K562 (cell line): ENCODE measurements at regions not wholly inside any gene's neighbourhood (a gene's known extent, or its start where the extent isn't known, plus 50 kb on each side); places are given as distances from the start of the nearest gene placed in this dataset.

ENCODE experiments used
- ATAC-seq: fragments of 200-7000 bp; cut with Tn5 transposase; 3 replicates; pipeline ENCODE4 v1.9.1; 2020; ENCODE audit warnings: moderate library complexity
- BruUV-seq: library from RNA; stranded (reverse); fragments of 400-500 nt; replicated peaks from 2 replicates; lab custom pipeline; 2021; lab: Mats Ljungman, UMichigan
- CTCF ChIA-PET: fragments of 300-600 bp; formaldehyde crosslinking; extraction: SDS; loops from one replicate; lab custom pipeline; 2021; ENCODE audit warnings: low intra/inter-chr PET ratio; lab: Yijun Ruan, JAX
- POLR2A ChIA-PET: fragments of 300-600, 350-650 bp; sonication (Branson Sonifier 250); formaldehyde crosslinking; extraction: SDS; loops from one replicate; lab custom pipeline; 2021; ENCODE audit warnings: antibody characterized with exemption, inconsistent platforms; lab: Yijun Ruan, JAX
- DNase-seq, 4 experiments: peaks; one replicate each; pipeline versions ENCODE4 v3.0.0 to v3.0.0-alpha.2; 2011 to 2018; ENCODE audit warnings: low spot score in 3 of 4, mixed read lengths in 3 of 4; ENCODE audit errors: extremely low read depth in 1 of 4
- FAIRE-seq: peaks from 2 replicates; lab custom pipeline; 2011; peaks lifted over from hg19 to GRCh38; lab: Jason Lieb, UNC
- H2AFZ ChIP-seq: 2 replicates; pipeline ENCODE4 v1.6.0; 2011; ENCODE audit warnings: low read depth, low read length, control low read depth, inconsistent platforms
- H3K27ac ChIP-seq: fragments of 200-600 bp; 3 replicates; pipeline ENCODE4 v1.8.0; 2011; ENCODE audit warnings: low read depth, mild to moderate bottlenecking, control low read depth, inconsistent platforms, low read length, moderate library complexity, mixed read lengths; ENCODE audit errors: extremely low read depth
- H3K27me3 ChIP-seq, 2 experiments: fragments of 300-600 bp in 1 of 2; 2 replicates in 1 of 2; 3 replicates in 1 of 2; pipeline versions ENCODE4 v1.6.0 to v1.8.0; 2011; ENCODE audit warnings: inconsistent platforms in 2 of 2, low read length in 2 of 2, mild to moderate bottlenecking in 1 of 2, mixed read lengths in 1 of 2, moderate library complexity in 1 of 2; ENCODE audit not compliant: control insufficient read depth in 2 of 2, insufficient read depth in 2 of 2
- H3K36me3 ChIP-seq: fragments of 300-600 bp; 3 replicates; pipeline ENCODE4 v1.8.0; 2011; ENCODE audit warnings: mild to moderate bottlenecking, low read length, inconsistent platforms; ENCODE audit not compliant: control insufficient read depth, insufficient read depth
- H3K4me1 ChIP-seq, 2 experiments: fragments of 200-600 bp in 1 of 2; replicated peaks in 1 of 2; 2 replicates in 1 of 2; 3 replicates in 1 of 2; pipeline versions ENCODE4 v1.5.1 to v1.8.0; 2011; ENCODE audit warnings: inconsistent platforms in 2 of 2, low read length in 2 of 2, mild to moderate bottlenecking in 1 of 2, mixed read lengths in 1 of 2, moderate library complexity in 1 of 2; ENCODE audit not compliant: control insufficient read depth in 2 of 2, insufficient read depth in 2 of 2
- H3K4me2 ChIP-seq: 2 replicates; pipeline ENCODE4 v1.6.1; 2011; ENCODE audit warnings: low read length, control low read depth, inconsistent platforms, mixed read lengths; ENCODE audit not compliant: insufficient read depth
- H3K4me3 ChIP-seq: fragments of 200-600 bp; sonication (generic), shearing (Covaris generic); 2 replicates; pipeline ENCODE4 v1.5.1; 2016; ENCODE audit warnings: control low read depth, inconsistent platforms
- H3K79me2 ChIP-seq: fragments of 200-600 bp; 3 replicates; pipeline ENCODE4 v1.8.0; 2011; ENCODE audit warnings: low read length, inconsistent platforms; ENCODE audit not compliant: control insufficient read depth, insufficient read depth
- H3K9ac ChIP-seq, 2 experiments: 2 replicates each; pipeline versions ENCODE4 v1.6.0 to v1.6.1; 2011; ENCODE audit warnings: low read depth in 2 of 2, low read length in 2 of 2, control low read depth in 1 of 2, inconsistent platforms in 1 of 2, mild to moderate bottlenecking in 1 of 2, mixed read lengths in 1 of 2; ENCODE audit not compliant: insufficient read depth in 1 of 2
- H3K9me1 ChIP-seq: one replicate; pipeline ENCODE4 v1.6.0; 2011; ENCODE audit warnings: inconsistent platforms, mild to moderate bottlenecking, low read length, moderate library complexity; ENCODE audit not compliant: control insufficient read depth, insufficient read depth
- H3K9me3 ChIP-seq: replicated peaks from 2 replicates; pipeline ENCODE4 v1.5.1; 2011; ENCODE audit warnings: low read depth, low read length, inconsistent platforms; ENCODE audit not compliant: control insufficient read depth, insufficient read depth
- H4K20me1 ChIP-seq: replicated peaks from 2 replicates; pipeline ENCODE4 v1.6.1; 2011; ENCODE audit warnings: low read length, inconsistent platforms, mixed read lengths; ENCODE audit not compliant: control insufficient read depth, insufficient read depth
- CBX2 ChIP-seq: fragments of 200-600 bp; sonication (generic); IDR thresholded peaks from one replicate; pipeline ENCODE4 v1.6.1; 2012; ENCODE audit warnings: mild to moderate bottlenecking, low read length, inconsistent platforms; ENCODE audit not compliant: insufficient read depth, poor library complexity, severe bottlenecking
- CREB3 ChIP-seq: fragments of 450-650 bp; conservative IDR thresholded peaks from 2 replicates; pipeline ENCODE4 v1.6.1; 2016; ENCODE audit warnings: missing genetic modification characterization, low read depth, mild to moderate bottlenecking, missing compliant biosample characterization, moderate library complexity
- JUNB ChIP-seq: fragments of 450-650 bp; formaldehyde crosslinking; conservative IDR thresholded peaks from 2 replicates; pipeline ENCODE4 v1.4.0; 2020; ENCODE audit warnings: mild to moderate bottlenecking
- KDM4B ChIP-seq, 2 experiments: fragments of 450-650 bp in 1 of 2; sonication (generic) in 1 of 2; IDR thresholded peaks; 2 replicates each; pipeline ENCODE4 v1.6.1; 2016 to 2017; ENCODE audit warnings: borderline replicate concordance in 2 of 2, antibody characterized with exemption in 1 of 2, low read depth in 1 of 2, mild to moderate bottlenecking in 1 of 2
- MTA2 ChIP-seq: fragments of 450-650 bp; IDR thresholded peaks from 2 replicates; pipeline ENCODE4 v1.6.1; 2016; ENCODE audit warnings: low read depth
- PCBP2 ChIP-seq: fragments of 200-400 bp; formaldehyde crosslinking; IDR thresholded peaks from 2 replicates; pipeline ENCODE4 v1.6.1; 2018; ENCODE audit warnings: low read length, low read depth, mild to moderate bottlenecking, moderate library complexity; ENCODE audit not compliant: poor library complexity, severe bottlenecking
- POLR2B ChIP-seq: fragments of 450-650 bp; IDR thresholded peaks from 2 replicates; pipeline ENCODE4 v1.6.1; 2018; ENCODE audit warnings: low read depth; ENCODE audit not compliant: partially characterized antibody
- PTBP1 ChIP-seq: fragments of 200-400 bp; formaldehyde crosslinking; IDR thresholded peaks from 2 replicates; pipeline ENCODE4 v1.6.1; 2017; ENCODE audit warnings: low read depth, low read length
- TRIM25 ChIP-seq: fragments of 450-650 bp; IDR thresholded peaks from 2 replicates; pipeline ENCODE4 v1.7.0; 2016; ENCODE audit warnings: borderline replicate concordance
- ZFX ChIP-seq: sonication (generic); formaldehyde crosslinking; IDR thresholded peaks from 2 replicates; pipeline ENCODE4 v1.8.0; 2022; ENCODE audit warnings: mild to moderate bottlenecking, missing genetic modification reagents, moderate library complexity
- WGBS: fragments of 100-300 bp; shearing (Covaris generic); methylation state at CpG from one replicate; pipeline ENCODE4 v1.1.6; 2016; ENCODE audit warnings: low coverage, mixed read lengths; ENCODE audit not compliant: insufficient coverage; ENCODE audit errors: missing lambda C conversion rate; 5-methylcytosine and 5-hydroxymethylcytosine counted together
- in situ Hi-C: fragments of 300-500 bp; cut with MboI; formaldehyde crosslinking; loops from 4 replicates; pipeline ENCODE4 v1.15.0; 2018; ENCODE audit warnings: inconsistent platforms, mixed read lengths
- intact Hi-C: fragments of 100-400 bp; cut with micrococcal nuclease; formaldehyde crosslinking; loops from 2 replicates; pipeline ENCODE4 v1.14.2; 2022
- TF ChIP-seq, protein P1 (sequence below): fragments of 250-450 bp; sonication (Bioruptor Pico); IDR thresholded peaks from 2 replicates; pipeline ENCODE4 v1.4.0; 2020; ENCODE audit warnings: borderline replicate concordance

GRCh38 chr18:40670668-40671375 is 1284.2 kb upstream of the PIK3C3 start:
- ATAC-seq (no peak), FAIRE-seq (no peak)
- no peak overlapping the region for H3K27ac ChIP-seq
- BruUV-seq: no TSS peak
- no peaks in the 10 kb centered on the region for H3K36me3 ChIP-seq
- H3K9me3 ChIP-seq: no peaks in the 10 kb centered on the region; the same call in 1 of the 2 replicates
- H2AFZ ChIP-seq: no peak overlapping the region
- no peaks in the 10 kb centered on the region for H3K27me3 ChIP-seq
- POLR2A ChIA-PET: interaction anchor here (0.7 kb wide), 1 partner anchor 920 kb away, joined by 3 read pairs; no protein-coding TSS in a partner anchor
- H3K9me1 ChIP-seq: no peaks in the 10 kb centered on the region
- no peak overlapping the region for H3K4me2 ChIP-seq
- H4K20me1 ChIP-seq: no peaks in the 10 kb centered on the region
- no peaks in the 10 kb centered on the region for H3K79me2 ChIP-seq
- TF ChIP-seq, protein P1, sequence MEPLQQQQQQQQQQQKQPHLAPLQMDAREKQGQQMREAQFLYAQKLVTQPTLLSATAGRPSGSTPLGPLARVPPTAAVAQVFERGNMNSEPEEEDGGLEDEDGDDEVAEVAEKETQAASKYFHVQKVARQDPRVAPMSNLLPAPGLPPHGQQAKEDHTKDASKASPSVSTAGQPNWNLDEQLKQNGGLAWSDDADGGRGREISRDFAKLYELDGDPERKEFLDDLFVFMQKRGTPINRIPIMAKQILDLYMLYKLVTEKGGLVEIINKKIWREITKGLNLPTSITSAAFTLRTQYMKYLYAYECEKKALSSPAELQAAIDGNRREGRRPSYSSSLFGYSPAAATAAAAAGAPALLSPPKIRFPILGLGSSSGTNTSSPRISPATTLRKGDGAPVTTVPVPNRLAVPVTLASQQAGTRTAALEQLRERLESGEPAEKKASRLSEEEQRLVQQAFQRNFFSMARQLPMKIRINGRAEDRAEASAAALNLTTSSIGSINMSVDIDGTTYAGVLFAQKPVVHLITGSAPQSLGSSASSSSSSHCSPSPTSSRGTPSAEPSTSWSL (CRISPR knock-in tag): no peak
- TF ChIP-seq CBX2 (no peak), ZFX (no peak), CREB3 (tag) (no peak), MTA2 (no peak), PCBP2 (no peak), KDM4B (IDR thresholded peaks at IDR 0.05; ENCODE audit: borderline replicate concordance in 2 of 2, low read depth in 1 of 2) (no peak), TRIM25 (no peak), PTBP1 (no peak), POLR2B (no peak), JUNB (CRISPR knock-in tag) (no peak)
- TF ChIP-seq, all 486 proteins: peak for 0
- intact Hi-C loops (no loop called here), in situ Hi-C loops (no loop called here)
- no peaks in the 10 kb centered on the region for H3K4me1 ChIP-seq
- no peak for DNase-seq
- 4% methylated on average over 8 of the region's 8 CpGs for WGBS
- no peak overlapping the region for H3K9ac ChIP-seq
- no peak overlapping the region for H3K4me3 ChIP-seq
- CTCF ChIA-PET: no interaction called here
